HTR-8/SVneo (cell line): ENCODE measurements at regions not wholly inside any gene's neighbourhood (a gene's known extent, or its start where the extent isn't known, plus 50 kb on each side); places are given as distances from the start of the nearest gene placed in this dataset.

Source experiments
- DNase-seq: peaks from one replicate; pipeline ENCODE4 v3.0.0; 2011; ENCODE audit warnings: low spot score, mixed read lengths; ENCODE audit not compliant: insufficient read length
- FAIRE-seq: peaks from 2 replicates; lab custom pipeline; 2011; peaks lifted over from hg19 to GRCh38; lab: Jason Lieb, UNC

DNA sequence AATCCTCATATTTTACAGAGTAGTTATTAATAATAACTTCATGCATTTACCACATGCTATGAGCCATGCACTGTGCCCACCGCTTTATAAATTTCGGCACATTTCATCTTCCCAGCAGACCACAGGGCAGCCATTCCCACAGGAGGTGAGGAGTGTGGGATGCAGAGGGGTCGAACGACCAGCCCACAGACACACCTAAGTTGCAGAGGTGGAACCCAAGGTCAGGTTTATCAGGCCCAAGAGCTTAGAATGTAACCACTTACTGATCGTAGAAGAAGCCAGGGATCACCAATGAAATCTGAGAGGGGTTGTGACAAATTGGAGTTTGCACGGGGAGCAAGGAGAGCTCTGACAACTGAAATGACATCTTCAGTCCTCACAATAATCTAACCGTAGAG lies 303.0 kb upstream of the MSX2 start:
- no peak for DNase-seq
- FAIRE-seq = no peak

DNA sequence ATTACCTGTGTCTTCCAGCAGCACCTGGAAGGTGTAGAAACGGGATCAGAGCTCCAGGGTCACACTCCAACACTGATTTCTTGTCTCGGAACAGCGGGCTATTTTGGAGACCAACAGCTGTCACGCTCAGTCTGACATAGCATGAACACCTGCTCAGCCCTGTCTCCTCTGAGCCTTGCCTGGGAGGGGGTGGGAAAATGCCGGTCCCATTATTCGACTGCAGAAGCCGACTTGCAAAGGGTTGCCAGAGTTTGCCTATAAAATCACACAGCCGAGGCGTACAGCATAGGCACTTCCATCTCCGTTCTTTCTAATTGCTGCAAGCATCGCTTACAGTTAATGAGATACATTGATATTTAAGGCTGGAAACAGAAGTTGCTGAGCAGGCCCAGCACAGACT lies 300.8 kb upstream of the MSX2 start:
- no peak for FAIRE-seq
- DNase-seq = no peak

DNA sequence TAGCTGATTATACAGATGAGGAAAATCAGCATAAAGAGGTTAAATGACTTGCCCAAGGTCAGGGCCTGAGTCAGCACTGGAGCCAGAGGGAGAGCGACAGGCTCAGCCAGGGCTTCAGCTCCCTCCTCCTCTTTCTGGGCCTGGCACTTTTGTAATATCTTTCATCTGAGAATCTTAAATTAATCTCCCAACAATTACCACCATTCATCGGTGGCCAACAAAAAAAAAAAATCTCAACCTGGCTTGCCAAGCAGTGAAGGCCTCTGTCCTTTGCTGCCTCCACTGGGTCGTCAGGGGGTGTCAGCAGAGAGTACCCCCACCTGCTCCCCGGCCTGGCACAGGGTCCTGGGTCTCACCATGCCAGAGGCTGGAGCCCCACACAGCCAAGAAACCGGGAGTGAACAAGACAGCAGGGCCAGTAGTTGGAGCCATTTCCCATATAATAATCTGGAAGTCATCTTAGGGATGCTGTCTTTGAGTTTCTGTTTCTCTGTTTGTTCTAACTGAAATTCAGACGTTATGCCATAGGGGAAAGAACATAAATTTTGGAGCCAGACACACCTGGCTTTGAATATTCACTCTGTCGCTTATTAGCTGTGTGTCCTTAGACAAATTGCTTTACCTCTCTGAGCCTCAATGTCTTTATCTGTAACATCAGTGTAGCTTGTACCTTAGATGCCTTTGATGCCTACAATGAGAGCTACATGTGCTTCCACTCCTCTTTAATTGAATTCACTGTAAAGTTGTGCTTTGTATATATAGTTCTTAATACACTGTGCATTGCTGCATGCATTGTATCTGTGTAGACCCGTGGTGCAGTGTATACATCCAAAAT lies 299.9 kb upstream of the MSX2 start:
- FAIRE-seq = no peak
- DNase-seq = no peak

DNA sequence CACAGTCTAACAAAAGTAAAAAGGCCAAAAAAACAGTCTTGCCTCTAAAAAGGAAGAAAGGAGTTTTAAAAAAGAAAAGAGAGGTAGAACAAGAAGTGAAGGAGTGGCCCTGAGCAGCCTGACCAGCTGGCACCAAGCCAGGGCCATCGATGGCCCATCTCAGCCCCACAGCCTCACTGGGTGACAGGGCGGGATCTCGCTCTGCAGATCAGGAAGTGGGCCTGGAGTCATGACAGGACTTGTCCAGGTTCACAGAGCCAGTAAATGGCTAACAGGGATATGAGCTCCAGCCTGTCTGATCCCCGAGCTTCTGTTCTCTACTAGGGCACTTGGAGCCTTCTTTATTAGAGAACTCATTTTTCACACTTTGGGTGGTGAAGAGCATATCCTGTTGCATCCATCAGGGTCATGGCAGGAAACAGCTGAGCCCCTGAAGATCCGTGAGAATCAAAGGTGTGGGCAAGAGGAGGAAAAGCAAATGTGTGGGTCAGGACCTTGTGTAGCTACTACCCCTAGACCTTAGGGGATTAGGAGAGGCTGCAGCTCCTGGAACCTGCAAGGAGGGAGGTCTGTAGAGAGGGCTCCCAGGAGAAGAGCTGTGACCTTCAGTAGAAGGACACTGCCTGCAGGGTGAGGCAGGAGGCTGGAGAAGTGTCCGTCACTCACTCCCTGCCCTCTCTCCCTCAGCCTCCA lies 299.0 kb upstream of the MSX2 start:
- FAIRE-seq = no peak
- no peak for DNase-seq

DNA sequence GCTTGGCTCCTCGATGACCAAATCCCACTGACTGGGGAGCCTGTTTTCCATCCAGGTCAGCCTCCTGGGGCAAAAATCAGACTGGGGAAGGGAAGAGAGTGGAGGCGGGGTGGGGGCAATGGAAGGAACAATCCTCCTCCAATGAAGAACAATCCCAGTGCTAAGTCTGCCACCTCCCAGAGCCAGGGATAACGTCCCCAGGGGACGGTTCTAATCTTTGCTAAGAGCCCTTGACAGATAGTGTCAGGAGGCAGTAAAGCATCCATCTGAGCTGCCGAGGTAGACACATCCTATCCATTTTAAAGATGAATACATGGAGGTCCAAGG lies 298.5 kb upstream of the MSX2 start:
- FAIRE-seq = no peak

DNA sequence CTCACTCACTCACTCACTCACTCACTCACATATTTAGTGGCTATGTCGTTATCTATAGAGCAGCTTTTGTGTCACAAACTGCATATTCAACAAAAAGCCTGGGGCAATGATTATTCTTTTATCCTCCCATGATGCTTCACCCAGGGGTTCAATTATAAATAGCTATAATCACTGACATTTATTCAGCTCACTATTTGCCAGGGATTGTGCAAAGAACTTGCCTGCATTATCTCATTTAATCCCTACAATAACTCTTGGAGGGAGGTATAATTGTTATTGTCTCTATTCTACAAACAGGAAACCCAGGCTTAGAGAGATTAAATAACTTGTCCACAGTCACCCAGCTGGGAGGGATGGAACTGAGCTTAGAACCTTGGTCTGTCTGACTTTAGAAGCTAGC lies 298.0 kb upstream of the MSX2 start:
- no peak for DNase-seq
- FAIRE-seq = no peak

More for the DNA sequence above, 298.5 kb upstream of the MSX2 start:
- DNase-seq = no peak

DNA sequence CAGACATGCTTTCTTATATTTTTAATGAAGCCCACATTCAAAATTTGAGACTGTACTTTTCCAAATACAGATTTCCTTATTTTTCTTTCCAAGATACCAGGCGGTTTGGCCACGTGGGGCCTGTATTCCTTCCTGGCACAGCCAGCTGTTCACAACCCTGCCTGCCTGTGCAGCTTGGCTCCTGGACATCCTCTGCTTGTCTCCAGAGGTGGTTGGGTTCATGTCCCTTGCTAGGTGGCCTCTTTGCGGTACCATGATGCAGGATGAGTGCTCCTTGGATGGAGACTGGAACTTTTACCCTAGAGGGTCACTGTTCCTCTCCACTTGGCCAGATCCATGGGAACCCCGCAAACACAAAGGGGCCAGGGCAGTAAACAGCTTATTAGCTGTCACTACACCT lies 297.5 kb upstream of the MSX2 start:
- FAIRE-seq = no peak
- no peak for DNase-seq

DNA sequence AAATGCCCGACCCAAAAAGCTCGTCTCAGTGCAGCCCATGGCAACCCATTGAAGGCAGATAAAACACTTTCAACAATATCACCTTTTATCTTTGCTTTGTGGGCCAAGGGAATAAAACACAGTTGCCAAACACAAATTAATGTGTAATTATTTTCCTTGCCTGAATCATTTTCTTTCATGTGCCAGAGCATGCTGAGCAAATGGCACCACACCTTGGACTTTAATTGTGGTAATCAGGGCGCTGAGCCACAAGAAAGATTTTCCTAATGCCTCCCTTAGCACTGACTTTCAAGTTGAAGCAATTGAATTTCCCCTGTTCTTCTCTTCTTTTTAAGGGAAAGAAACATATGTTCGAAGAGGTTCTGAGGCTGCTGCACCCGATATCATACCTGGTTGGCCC lies 297.1 kb upstream of the MSX2 start:
- DNase-seq = no peak
- no peak for FAIRE-seq

DNA sequence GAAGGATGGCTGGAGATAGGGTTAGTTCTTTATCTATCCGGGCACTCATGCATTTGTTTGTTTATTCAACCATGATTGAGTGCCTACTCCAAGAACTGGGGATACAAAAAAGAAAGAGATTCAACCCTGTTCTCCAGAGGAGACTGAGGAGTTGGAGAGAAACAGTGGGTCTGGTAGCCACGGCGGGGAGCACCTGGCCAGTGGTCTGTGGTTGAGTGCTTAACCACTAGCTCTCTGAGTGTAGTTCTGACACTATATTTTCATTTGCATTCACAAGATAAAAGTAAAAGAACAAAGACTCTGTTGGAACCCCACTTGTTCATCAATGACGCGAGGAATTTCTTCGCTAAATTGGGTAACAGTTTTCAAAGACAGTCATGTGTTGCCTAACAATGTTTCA lies 295.5 kb upstream of the MSX2 start:
- FAIRE-seq (no peak), DNase-seq (no peak)

DNA sequence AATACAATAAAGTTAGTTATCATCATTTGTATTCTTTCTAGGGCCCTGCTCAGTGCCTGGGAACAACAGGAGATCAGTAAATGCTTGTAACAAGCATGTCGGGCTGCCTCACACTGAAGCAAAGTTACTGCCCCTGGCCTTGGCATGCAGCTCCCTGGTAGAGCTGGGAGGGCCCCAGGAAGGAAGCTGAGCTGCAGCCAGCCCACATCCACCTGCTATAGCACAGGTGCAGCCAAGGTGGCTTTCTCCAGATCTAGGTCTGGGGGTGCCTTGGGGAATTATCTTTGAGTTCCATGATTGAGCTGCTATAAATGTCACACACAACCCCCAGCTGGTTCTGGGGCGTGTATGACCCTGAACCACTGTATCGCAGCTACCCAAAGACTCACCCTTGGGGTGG lies 293.4 kb upstream of the MSX2 start:
- FAIRE-seq (no peak), DNase-seq (no peak)

DNA sequence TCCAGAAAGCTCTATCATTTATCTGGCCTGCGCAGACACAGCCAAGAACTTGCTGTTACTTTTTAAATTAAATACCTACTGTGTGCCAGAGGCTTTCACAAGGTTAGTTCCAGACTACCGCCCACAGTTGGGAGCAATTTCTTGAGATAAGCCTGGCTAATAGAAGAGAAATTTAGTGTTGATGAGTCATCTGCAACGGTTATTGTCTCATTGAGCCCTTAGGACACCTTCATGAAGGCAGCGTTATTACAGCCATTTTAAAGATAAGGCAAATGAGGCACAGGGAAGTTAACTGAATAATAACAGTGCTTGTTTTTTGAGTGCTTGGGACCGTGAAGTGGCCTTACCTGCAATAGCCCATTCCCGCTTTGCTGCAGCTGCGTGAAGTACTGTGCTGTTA lies 292.9 kb upstream of the MSX2 start:
- DNase-seq = no peak
- FAIRE-seq = no peak

DNA sequence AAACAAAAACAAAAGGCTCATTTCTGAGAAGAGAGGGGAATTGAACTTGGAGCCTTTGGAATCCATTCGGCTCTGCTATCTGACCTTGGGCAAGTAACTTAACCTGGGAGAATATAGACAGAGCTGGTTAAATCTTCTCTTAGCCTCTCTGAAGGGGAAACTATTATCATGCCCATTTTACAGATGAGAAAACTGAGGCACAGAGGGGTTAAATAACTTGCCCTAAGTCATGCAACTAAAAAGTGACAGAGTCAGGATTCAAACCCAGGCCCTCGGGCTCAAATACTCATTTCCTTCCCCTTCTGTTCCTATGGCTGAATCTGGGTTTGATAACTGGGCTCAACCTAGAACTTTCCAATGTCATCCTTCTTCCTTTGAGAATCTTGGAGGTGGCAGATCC lies 291.3 kb upstream of the MSX2 start:
- DNase-seq (no peak), FAIRE-seq (no peak)

DNA sequence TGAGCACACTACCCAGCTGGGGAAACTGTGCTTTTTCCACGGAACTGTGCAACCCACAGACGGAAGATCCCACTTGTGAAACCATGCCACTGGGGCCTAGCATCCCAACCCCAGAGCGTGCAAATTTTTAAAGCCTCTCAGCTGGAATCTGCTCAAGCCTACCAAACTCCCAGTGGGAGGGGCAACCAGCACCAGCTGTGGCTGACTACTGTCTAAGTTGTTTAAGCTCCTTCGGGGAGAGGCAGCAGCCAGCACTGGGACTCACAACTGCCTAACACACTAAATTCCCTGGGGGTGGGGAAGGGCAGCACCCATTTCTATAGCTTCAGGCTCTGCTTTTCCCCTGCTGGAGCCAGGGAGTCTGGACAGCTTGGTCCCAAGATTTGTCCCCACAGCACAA lies 287.6 kb upstream of the MSX2 start:
- no peak for DNase-seq
- no peak for FAIRE-seq

DNA sequence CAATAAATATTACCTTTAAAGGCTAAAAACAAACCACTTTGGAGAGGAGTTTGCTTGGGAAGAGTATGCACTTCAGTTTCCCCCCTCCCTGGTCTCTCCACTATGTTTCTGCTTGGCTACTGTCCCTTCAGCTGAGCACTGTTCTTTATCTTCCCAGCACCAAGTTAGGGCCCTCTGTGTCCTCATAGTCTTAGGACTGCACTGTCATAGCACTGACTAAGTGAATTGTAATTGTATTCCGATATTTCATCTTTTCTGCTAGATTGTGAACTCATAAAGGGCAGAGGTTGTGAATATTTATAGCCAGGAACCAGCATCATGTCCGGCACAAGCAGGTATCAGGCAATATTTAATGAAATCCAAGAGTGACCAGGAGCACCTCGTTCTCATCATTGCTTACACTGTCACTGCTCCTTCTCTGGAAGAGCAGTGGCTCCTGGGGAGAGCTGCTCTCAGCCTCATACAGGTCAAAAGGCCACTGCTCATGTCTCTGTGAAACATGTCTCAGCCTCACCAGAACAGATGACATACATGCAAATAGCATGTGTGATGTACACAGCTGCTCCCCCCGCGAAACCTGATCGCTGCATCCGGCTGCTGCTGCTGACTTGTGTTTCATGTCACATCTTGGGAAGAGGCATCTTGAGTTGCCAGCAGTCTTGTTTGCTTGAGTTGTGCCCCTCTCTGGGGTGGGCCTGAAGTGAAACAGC lies 279.7 kb upstream of the MSX2 start:
- FAIRE-seq = no peak
- no peak for DNase-seq

DNA sequence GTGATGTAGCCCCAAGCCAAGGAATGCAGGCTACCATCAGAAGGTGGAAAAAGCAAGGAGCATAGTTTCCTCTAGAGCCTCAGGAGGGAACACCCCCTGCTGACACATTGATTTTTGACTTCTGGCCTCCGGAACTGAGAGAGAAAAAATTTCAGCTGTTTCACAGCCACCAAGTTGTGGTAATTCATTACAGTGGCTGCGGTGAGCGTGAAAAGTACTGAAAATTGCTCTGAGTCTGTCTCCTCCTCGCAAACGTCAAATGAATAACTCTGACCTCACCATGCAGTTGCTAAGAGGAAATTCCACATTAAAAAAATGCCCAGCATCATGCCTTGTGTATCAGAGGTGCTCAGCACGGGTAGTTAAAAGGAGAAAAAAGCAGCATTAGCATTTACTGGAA lies 277.9 kb upstream of the MSX2 start:
- no peak for DNase-seq
- FAIRE-seq = no peak

DNA sequence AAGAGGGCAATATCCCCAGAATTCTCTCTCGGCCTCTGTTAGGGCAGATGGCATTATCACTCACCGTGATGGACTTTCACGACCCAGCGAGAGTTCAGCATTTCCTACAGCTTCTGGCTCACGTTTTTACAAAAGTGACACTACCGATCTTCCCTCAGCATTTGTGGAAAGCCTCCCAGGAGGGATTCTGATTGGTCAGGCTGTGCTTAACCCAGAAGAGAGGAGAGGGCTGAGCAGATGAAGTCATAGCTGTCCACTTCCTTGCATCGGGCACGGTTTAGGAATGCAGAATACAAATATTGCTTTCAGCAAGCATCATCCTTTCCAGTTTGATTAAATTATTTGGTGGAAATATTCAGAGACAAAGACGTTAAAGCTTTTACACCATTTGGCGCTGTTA lies 277.4 kb upstream of the MSX2 start:
- DNase-seq = no peak
- no peak for FAIRE-seq

DNA sequence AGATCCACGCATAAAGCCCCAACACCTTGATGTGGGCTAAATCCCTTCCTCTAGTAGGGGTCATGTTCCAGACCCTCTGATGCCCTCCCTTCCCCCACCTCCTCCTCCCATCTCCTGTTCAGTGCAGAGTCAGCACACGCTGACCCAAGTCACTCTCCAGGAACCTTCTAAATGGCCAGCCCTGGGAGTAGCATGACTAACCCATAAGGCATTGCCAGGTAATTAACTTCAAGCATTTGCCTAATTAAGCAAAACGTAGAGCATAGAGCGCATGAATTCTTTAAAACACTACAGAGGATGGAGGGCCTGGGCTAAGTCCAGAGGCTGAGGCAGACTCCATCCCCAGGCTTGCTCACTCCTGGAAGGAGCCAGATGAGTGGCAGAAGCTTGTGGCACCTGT lies 276.3 kb upstream of the MSX2 start:
- no peak for FAIRE-seq

DNA sequence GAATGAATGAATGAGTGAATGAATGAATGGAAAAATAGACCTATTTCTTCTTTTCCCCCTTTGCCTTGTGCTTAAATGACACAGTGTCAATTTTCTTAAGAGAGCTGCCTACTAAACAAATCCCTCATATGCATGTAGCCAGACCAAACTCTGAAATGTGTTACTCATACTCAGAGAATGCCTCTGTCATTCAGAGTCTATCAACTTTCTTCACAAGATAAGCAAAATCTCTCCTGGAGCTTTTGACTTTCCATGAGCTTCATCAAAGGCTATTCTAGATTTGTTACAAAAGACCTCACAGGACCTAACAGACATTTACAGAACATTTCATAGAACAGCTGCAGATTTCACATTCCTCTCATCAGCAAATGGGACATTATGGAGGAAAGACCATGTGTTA lies 275.7 kb upstream of the MSX2 start:
- no peak for FAIRE-seq
- DNase-seq = no peak

More for the DNA sequence above, 276.3 kb upstream of the MSX2 start:
- DNase-seq = no peak

DNA sequence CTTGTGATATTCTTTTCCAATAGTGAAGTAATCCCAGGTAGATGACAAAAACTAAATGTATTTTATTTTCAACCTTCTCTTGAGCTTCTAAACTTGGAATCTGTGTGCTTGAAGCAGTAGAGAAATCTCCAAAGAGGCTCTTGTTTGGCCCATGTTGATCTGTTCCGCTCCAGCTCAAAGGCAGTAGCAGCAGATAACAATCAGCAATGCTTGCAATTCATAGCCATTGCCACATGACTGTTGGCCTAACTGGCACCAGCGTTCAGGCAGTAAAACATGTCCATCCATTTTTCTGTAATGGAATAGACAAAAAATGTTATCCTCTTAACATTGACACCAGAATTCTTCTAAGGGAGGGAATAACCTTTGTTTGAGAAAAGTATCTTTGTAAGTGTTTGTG lies 270.7 kb upstream of the MSX2 start:
- DNase-seq (no peak), FAIRE-seq (no peak)

DNA sequence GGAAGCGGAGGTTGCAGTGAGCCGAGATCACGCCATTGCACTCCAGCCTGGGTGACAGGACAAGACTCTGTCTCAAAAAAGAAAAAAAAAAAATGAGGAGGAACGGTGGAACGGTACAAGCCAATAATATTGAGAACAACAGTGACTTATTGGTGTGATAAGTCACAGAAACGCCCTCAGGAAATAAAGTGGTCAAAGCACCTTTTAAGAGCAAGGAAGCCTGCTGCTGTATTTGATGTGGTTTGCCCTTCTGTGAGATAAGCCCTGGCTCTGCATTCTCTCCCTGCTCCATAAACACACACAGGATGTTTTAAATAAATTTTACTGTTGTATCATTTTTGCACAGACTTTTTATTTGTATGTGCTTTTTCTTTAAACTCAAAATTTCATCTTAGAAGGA lies 269.9 kb upstream of the MSX2 start:
- no peak for DNase-seq
- no peak for FAIRE-seq

DNA sequence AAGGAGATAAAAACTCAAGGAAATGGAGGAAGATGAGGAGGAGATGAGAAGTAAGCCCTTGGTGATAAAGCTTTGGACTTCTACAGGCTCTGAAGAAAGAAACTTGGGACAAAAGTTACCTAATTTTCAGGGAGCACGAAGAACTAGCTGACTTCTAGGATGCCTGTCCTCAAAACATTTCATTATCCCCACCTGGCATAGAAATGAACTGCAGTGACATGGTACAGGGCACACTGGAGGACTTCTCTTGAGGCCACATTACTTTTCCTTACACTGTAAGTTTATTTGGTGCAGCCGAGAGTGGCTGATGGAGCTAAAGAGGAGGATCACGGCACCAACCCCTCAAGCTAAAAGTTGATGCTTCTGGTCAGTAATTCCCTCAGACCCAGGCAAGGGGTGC lies 269.5 kb upstream of the MSX2 start:
- DNase-seq = no peak

More for the DNA sequence above, 269.5 kb upstream of the MSX2 start:
- FAIRE-seq = no peak
